ENCODE measurements at regions not wholly inside any gene's neighbourhood (a gene's known extent, or its start where the extent isn't known, plus 50 kb on each side); places are given as distances from the start of the nearest gene placed in this dataset.
"Not testable (repeated sequence)": the region's sequence is repeated elsewhere in the genome, so short reads cannot be mapped to it uniquely, and the experiment has no call there.

DNA sequence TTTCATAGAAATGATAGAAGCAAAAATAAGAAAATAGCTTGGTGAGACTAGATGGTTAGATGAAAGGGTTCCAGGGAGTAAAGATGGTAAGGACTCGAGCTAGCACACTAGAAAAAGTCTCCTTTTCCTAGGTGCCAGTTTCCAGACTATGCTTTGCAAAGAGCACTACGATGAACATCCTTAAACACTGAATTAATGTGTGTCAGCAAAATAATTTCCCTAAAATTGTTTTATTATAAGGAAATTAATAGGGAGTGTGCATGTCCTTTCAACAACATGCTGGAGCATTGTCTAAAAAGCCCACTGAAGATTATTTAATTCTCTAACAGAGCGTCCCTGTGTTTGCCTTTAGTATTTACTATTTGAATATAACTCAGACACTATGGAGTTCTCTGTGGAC lies 107.4 kb upstream of the NDUFV2 start:
- no peak for FAIRE-seq

DNA sequence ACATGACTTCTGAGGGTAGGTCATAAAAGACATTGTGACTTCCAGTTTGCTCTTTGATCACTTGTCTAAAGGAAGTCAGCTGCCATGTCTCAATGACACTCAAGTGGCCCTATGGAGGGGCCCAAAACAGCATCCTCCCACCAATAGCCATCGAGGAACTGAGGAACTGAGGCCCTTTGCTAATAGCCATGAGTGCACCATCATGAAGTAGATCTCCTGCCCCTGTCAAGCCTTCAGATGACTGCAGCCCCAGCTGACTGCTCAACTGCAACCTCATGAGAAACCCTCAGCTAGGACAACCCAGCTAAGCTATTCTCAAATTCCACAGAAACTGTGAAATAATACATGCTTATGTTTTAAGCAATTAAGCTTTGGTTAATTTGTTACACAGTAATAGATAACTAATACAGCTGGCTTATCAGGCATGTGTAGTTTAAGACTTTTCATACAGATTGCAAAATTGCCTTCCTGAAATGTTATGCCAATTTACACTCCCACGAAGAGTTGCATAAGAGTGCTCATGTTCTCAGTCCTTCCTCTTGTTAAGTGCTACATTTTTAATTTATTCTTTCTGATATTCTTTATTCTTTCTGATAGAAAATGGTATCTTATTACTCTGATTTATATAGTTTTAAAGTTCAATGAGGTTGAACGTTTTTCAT lies 105.6 kb upstream of the NDUFV2 start:
- no peak for FAIRE-seq

DNA sequence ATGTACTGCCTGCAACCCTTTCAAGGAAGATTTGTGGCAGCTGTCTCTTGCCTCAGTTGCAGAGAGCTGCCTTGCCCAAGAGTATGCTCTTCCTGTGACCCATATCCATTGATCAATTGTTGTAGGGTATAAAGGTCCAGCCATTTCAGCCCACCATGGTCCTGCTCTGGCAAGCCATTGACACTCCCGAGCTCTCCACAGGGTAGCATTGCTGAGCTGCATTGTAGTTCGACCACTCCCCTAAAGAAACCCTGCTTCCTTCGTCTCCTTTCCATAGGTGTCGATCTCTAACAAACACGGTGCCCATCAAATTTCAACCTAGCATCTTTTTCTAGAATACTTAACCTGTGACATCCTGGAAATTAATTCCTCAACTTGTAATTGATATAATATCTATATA lies 104.9 kb upstream of the NDUFV2 start:
- no peak for FAIRE-seq

GRCh38 chr18:8998481-8999217 lies 103.8 kb upstream of the NDUFV2 start:
- FAIRE-seq = no peak

DNA sequence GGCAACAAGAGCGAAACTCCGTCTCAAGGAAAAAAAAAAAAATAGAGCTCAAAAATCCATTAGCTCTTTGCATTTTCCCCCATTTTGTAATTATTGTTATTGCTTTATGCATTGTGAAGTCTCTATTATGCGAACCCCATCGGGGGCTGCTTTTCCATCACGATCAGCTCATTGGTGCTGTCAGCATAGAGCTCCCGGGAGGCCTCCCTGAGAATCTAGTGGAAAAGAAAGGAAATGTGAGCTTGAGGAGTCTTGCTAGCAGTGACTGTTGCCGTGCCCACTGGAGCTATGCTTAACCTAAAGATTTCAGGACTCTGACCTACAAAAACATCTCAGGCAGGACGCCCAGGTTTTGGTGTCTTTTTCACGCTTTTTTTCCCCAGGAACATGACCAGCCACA lies 102.6 kb upstream of the NDUFV2 start:
- no peak for FAIRE-seq

DNA sequence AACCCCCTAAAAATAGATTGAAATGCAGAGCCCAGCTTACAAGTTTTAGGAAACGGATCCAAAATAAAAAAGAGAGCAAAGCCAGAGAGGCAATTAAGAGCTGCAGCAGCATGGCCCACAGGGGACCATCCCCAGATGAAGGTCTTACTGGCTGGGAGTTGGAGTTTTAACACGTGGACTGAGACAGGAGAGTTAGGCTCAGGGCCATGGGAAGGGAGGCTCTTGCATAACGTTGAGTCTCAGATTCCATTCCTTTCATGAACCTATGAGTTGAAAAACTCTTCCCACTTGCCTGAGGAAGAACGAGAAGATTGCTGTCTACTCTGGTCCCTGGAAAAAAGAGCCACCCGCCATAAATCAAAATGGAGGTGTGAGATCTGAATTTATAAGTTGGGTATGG lies 101.8 kb upstream of the NDUFV2 start:
- FAIRE-seq = no peak

DNA sequence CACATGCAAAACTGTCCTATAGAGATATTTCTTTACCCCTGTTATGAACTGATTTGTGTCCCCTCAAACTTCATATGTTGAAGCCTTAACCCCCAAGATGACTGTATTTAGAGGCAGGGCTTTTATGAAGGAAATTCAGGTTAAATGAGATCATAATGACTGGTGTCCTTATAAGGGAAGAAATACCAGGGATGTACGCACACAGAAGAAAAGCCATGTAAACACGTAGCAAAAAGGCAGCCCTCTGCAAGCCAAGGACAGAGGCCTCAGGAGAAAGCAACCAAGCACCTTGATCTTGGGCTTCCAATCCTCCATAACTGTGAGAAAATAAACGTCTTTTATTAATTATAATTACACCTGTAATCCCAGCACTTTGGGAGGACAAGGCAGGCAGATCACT lies 101.3 kb upstream of the NDUFV2 start:
- no peak for FAIRE-seq

GRCh38 chr18:9003406-9004100 lies 98.9 kb upstream of the NDUFV2 start:
- FAIRE-seq = no peak

DNA sequence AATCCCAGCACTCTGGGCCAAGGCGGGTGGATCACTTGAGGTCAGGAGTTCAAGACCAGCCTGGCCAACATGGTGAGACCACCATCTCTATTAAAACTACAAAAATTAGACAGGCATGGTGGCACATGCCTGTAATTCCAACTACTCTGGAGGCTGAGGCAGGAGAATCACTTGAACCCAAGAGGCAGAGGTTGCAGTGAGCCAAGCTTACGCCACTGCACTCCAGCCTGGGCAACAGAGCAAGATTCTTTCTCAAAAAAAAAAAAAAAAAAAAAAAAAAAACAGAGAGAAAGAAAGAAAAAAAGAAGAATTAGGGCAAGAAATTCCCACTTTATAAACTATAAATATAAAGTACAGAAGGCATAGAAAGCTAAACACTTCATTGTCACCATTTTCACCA lies 98.2 kb upstream of the NDUFV2 start:
- not testable (repeated sequence) for FAIRE-seq

GRCh38 chr18:9007700-9008099 lies 94.8 kb upstream of the NDUFV2 start:
- FAIRE-seq = not testable (repeated sequence)

DNA sequence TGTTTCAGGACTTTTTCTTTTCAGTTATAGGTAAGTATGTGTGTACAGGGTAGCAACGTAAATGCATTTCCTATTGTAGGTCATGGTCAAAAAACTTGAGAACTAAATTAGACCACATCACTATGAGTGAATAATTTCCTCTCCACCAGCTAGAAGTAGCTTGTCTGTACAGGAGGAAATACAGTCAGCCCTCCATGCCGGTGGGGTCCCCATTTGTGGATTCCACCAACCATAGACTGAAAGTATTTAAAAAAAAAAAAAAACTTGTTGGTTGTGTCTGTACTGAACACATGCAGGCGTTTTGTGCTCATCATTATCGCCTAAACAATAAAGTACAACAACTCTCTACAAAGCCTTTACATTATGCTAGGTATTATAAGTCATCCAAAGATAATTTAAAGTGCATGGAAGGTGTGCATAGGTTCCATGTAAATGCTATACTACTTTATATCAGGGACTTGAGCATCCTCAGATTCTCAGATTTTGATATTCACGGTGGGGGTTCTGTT lies 94.2 kb upstream of the NDUFV2 start:
- no peak for FAIRE-seq

- FAIRE-seq = no peak
These were observed 93.5 kb upstream of the NDUFV2 start for GRCh38 chr18:9008709-9009635.

DNA sequence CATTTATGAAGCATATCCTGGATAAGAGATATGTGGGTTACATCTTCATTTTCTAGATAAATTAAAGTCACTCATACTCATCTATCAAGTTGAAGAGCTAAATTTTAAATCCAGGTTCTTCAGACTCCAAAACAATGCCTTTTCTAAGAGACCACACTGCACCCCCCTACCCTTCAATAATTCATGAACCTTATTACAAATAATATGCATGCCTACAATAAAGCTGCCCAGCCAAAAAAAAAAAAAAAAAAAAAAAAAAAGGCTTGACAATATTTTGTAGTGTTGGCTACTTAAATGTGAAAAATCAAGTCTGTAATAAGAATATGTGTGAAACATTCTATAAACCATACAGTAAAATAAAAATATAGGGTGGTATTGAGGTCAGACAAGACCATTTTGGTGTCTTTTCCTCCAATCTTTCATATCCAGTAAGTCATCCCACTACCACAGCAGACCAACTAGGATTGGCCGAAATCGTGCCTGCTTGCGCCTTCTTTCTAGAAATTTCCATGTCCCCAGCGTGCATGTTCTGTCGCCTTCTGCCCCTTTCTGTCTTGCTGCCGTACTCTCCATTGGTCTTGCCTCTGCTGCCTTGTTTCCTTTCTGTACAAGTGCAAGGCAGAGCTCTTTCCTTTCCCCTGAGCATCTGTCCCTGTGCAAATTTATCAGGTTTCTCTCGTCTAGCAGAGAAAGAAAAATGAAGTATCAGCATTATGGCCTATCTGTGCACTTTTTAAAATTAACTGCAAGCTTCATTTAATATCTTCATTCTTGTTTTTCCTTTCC lies 92.6 kb upstream of the NDUFV2 start:
- no peak for FAIRE-seq

GRCh38 chr18:9011431-9011830 lies 91.1 kb upstream of the NDUFV2 start:
- FAIRE-seq = no peak

DNA sequence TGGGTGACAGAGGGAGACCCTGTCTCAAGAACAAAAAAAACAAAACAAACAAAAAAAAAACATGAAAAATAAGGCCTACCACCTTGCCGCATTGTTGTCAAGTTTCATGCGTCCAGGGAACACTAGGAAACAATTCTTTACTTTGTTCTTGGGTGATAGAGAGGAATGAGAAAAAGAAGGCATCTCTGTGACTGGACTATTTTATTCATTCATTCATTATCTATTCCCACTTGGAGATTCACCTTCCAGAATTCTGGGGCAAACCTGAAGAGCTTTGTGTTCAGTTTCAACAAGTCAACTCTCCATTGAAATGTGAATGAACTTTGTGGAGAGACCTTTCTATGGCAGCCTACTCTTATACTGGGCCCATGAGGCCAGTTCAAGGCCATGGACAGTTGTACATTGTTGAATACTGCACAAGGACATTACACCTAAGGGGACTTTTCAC lies 88.5 kb upstream of the NDUFV2 start:
- FAIRE-seq = no peak

DNA sequence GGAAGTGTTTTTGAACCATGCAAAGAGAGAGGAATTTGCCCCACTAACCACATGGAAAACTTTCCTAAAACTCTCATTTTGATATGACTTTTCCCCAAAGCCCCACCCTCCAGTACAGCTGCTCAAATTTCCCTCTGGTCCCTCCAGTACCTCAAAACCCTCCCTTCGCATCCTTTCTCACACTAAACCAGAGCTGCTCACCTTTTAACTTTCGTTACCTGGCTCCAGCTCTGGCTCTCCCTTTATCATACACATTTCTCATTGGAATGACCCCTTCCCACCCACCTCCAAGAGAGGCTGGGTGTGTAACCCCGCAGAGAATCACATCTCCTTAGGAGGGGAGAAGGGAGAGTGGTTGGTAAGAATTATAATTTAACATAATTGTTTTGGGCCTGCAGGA lies 86.8 kb upstream of the NDUFV2 start:
- FAIRE-seq = no peak

GRCh38 chr18:9016633-9017166 lies 85.8 kb upstream of the NDUFV2 start:
- FAIRE-seq = no peak

- no peak for FAIRE-seq
These were observed 85.2 kb upstream of the NDUFV2 start for GRCh38 chr18:9017167-9017904.

DNA sequence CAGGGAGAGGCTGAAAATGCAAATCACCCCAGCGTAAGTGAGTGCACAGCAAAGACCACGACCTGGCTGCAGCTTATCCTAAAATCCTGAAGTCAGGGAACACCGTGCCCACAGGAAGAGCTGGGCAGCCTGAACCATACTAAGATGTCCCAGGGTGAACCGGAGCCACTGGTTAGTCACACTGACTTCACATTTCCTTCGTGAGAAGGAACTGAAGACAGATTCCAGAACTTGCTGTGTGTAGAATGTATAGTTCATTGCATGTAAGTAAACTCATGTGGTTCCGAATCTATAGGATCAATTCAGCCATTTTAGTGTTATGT lies 84.6 kb upstream of the NDUFV2 start:
- no peak for FAIRE-seq

- no peak for FAIRE-seq
These were observed 83.4 kb upstream of the NDUFV2 start for GRCh38 chr18:9019135-9019534.

- no peak for FAIRE-seq
These were observed 82.3 kb upstream of the NDUFV2 start for GRCh38 chr18:9020221-9020620.

All from G401.6 (cell line).